Fibroblast of skin of abdomen (primary cell): ENCODE measurements at regions not wholly inside any gene's neighbourhood (a gene's known extent, or its start where the extent isn't known, plus 50 kb on each side); places are given as distances from the start of the nearest gene placed in this dataset.
A peak's percentile ranks its signal among the peaks of the same experiment; 100 is the strongest.
"Not testable (repeated sequence)": the region's sequence is repeated elsewhere in the genome, so short reads cannot be mapped to it uniquely, and the experiment has no call there.

ENCODE experiments used
- DNase-seq: peaks from one replicate; pipeline ENCODE4 v3.0.0-alpha.2; 2013

DNA sequence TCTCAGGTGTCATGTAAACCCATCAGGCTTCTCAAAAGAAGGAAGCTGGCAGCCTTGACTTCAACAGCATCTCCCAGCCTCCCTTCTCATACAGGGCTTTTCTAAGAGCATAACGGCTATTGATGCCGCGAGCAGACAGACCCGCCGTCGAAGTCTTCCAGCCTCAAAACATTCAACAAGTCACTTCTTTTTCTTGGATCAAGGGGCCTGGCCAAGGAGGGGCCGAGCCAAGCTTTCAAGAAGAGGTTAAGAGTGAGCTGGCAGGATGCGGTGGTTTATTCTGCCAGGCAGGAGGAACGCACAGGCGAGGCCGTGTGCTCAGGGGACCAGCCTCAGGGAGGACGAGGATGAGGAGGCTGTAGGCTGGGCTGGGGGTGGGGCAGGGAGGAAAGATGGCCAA is 102.9 kb upstream of the RFLNA start:
- DNase-seq: no peak

DNA sequence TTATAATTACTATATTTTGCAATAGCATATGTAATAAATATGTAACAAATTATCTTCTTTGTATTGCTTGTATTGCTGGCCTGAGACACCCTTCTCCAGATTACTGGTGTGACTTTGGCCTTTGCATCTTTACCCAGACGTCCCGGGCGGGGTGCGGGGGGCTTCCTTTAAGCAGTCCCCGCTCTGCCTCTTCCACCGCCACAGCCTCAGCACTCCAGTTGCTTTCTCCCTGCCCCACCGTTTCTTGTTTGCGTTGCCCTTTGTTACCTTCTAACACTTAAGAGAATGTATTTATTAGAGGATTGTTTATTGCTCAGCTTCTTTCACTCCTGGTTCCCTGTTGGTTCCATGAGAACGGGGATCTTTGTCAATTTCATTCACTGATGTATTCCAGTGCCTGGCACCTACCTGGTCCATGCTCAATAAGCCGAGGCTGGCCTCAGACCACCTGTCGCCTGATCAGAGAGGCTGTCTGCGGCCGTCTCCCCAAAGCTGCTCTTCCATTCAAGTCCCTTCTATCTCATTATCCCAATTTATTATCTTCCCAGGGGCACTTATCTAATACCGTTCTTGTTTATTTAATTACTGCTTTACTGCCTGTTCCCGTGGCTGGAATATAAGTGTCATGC is 100.5 kb upstream of the RFLNA start:
- no peak for DNase-seq

DNA sequence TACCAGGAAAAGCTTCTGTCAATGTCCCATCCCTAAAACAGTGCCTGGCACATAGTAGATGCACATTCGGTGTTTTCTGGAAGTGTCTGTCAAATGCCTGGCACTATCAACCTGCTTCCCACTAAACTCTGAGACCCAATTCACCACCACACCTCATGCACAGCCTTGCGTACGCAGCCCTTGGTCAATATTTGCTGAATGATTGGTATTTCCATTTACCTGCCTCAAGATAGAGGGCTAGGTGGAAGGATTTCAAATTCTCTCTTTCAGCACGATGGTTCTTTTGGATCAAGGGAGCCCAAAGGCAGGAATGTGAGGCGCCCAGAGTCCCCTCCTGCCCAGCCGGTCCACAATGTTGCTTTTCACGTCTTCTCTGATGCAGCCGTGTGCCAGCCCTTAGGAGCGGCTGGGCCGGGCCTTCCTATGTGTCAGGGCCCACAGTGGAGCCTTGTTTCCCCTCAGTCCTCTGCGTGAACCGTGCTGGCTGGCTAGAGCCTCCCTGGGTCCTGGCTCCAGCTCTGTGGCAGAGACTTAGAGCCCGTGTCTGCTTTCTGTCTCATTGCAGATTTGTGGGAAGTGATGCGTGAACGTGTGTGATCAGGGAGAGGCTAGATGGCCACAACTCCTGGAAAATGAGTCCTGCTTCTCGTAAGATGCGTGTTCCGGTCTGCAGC is 99.9 kb upstream of the RFLNA start:
- DNase-seq: no peak

GRCh38 chr12:124195567-124195942 is 99.3 kb upstream of the RFLNA start:
- DNase-seq: no peak

DNA sequence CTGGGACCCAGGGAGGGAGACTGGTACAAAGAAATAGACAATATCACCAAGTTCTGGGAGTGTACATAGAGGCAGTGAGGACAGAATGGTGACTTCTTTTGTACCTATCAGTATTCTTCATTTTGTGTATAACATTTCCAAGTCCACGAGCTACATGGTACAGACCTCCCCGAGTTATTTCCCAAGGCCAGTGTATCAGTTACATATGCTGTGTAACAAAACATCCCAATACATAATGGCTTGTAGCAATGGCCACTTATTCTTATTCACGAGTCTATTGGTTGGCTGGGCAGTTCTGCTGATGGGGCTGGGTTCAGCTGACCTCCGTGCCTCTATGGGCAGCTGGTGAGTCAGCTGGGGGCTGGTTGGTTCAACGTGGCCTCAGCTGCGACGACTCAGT is 98.7 kb upstream of the RFLNA start:
- no peak for DNase-seq

DNA sequence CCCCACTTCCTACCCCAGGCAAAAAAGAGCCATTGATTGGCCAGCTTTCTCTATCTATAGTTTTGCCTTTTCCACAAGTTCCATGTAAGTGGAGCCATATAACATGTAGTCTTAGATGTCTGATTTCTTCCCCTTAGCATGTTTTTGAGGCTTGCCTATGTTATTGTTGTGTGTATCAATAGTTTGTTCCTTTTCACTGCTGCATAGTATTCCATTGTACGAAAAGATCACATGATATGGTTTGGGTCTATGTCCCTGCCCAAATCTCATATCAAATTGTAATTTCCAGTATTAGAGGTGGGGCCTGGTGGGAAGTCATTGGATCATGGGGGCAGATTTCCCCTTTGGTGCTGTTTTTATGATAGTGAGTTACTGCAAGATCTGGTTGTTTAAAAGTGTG is 93.6 kb upstream of the RFLNA start:
- no peak for DNase-seq

DNA sequence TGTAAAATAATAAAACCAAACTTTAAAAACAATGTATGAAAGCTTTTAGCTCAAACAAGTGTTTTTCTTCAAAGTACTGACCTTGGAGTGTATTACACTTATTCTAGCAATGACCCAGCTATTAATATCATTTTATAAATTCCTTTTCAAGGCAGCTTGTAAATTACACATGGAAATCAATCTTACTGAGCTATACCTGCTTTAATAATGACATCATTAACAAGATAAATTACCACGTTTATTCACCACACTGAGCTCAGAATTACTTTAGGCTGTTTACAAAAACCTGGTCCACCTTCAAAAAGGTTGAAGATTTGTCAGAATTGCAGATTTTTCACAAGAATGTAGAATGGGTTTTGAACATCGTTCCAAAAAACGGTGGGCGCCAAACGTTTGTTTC is 91.7 kb upstream of the RFLNA start:
- DNase-seq: no peak

DNA sequence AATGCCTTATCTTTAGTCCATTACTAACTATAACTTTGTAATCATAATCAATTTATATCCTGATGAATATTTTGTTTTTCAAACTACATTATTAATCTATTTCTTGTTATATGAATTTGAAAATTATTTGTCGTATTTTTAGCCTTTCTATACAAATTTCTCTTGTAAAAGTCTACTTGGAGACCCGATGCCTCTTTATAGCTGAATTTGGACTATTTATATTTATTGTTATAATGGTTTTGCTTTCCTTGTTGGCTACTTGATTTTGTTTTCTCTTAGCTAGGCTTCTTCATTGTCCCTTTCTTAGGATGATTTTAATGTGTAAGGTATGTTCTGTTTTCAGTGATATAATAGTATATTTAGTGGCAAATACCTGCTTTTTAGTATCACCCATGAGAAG is 89.5 kb upstream of the RFLNA start:
- DNase-seq: no peak

- no peak for DNase-seq
Measured at GRCh38 chr12:124207049-124207448, 87.8 kb upstream of the RFLNA start.

GRCh38 chr12:124207617-124208016 is 87.3 kb upstream of the RFLNA start:
- no peak for DNase-seq

- no peak for DNase-seq
Measured at GRCh38 chr12:124208489-124208888, 86.4 kb upstream of the RFLNA start.

- no peak for DNase-seq
Measured at GRCh38 chr12:124210991-124211577, 83.8 kb upstream of the RFLNA start.

DNA sequence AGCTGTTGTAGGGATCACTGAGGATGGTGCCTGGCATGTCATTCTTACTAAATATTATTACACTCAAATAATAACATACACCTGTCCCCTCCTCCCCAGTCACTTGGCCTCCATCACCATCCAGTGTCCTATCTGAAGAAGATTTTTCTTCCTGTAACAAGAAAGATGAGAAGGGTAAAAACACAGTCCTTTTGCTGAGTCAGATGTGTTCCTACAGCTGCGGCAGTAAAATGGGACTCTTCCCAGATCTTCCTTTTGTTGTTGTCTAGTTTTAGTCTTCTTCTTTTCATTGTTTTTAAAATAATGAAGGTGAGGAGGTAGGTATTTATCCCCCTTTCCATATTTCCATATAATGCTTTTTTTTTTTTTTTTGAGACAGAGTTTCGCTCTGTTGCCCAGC is 83.1 kb upstream of the RFLNA start:
- DNase-seq: no peak

DNA sequence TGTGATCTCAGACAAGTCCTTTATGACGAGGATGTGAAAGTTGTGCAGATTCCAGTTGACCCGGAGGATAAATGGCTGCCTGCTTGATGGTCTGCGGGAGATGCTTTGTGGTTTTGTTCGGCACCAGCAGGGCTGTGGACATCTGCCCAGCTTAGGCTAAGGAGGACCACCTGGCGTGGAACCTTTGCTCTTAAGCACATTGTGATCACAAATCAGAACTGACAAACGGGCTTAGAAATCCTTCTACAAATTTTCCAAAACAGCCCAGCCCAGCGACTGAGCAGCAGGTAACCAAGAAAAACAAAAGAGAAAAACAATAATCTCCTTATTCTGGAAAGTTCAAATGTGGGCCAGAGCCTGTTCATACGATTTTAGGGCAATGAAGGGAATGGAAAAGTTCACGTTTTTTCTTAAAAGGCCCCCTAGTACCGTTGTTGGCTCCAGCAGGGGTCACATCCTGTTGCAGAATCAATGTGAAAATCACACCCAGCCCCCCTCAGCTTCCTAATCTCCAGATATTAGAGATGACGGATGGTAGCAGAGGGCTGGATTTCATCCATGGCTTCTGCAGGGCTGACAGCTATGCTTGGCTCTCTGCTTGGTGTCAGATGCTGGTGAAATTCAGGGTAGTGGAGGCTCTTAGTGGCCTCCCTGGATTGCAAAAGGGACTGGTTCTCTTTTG is 81.1 kb upstream of the RFLNA start:
- DNase-seq: peak; percentile 35

- no peak for DNase-seq
Measured at GRCh38 chr12:124214574-124214973, 80.3 kb upstream of the RFLNA start.

DNA sequence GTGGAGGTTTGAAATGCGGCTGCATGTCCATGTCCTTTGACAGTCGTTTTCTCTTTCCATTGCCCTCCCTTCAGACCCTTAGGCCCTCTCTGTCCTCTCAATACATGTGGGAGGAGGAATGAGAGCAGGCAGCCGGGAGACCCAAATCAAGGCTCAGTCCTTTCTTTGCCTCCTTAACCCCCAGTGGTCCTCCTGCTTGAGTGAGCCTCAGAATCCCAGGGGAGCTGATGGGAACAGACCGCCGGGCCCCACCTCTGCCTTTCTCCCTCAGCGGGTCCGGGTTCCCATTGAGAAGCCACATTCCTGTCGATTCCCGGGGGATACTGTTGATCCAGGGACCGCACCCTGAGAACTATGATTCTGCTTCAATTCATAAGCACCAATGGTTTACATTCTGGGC is 77.9 kb upstream of the RFLNA start:
- DNase-seq: no peak

- no peak for DNase-seq
Measured at GRCh38 chr12:124217508-124218242, 77.2 kb upstream of the RFLNA start.

- no peak for DNase-seq
Measured at GRCh38 chr12:124218243-124218560, 76.7 kb upstream of the RFLNA start.

DNA sequence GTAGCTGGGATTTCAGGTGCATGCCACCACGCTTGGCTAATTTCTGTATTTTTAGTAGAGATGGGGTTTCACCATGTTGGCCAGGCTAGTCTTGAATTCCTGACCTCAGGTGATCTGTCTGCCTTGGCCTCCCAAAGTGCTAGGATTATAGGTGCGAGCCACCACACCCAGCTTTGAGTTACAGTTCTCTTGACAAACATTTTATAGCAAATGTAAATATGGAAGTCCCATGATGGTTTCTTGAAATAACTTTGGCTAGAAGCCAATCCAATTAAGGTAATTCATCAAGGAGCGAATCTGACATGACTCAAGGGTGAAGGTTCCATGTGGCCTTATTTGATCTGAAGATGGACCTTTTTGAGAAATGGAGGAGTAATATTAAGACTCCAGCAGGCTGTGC is 76.2 kb upstream of the RFLNA start:
- not testable (repeated sequence) for DNase-seq

DNA sequence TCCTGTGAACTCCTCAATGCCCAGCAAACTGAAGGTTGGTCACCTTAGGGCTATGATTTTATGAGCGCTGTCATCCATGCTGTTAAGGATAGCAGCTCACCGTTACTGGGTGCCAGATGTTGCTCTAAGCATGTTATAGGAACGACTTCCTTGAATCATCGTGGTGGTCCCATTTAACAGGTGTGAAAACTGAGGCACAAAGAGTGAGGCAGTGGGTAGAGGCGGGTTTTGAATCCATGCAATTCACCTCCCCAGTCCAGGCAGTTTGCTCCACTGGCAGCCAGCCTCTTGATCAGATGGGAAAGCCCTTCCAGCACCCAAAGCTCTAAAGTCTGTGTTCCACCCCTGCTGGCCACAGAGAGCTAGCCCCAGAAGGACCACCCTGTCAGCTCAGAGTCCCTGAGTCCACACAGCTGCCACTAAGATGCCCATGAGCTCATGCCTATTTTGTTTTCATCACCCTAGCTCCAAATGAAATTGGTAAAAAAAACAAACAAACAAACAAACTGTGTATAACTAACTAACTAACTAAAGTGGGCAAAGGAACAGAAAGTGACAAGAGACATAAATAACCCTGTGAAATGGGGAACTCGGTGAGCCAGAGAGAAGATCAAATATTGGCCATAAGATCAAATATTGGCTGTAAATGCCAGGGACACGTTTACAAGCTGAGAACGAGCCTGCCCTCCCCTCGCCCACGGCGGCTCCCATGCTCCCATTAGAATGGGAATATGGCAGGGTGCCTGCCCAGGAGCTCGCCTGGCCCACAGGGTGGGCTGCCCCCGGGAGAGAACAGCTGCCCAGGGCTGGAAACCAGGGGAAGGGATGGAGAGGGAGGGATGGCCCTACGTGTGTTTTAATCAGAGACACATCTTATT is 72.3 kb upstream of the RFLNA start:
- DNase-seq: no peak

GRCh38 chr12:124223733-124224138 is 71.2 kb upstream of the RFLNA start:
- DNase-seq: not testable (repeated sequence)

DNA sequence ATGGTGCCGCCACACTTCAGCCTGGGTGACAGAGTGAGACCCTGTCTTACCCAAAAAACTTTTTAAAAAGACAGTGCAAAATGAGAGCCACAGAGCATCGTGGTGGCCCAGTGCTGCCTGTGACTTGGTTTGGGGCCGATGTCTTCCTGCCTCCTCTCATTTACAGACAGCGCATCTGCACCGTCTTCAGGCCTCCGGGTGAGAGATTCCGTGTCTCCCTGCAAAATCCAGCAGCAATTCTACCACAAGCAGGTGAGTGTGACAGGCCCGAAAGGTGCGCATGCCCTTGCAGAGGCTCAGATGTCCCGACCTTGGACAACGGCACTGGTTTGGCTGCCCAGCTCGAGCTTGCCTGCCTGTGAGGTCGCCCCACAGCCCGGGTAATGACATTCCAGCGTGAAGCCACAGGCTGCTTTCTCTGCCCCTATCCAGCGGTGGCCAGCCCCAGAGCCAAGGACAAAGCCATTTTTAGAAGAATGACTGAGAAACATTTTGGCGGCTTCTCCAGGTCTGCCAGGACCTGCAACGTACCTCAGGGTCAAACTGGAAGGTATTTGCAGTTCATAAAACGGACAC is 70.3 kb upstream of the RFLNA start:
- DNase-seq: no peak
